MM.1S (cell line): ENCODE measurements at regions not wholly inside any gene's neighbourhood (a gene's known extent, or its start where the extent isn't known, plus 50 kb on each side); places are given as distances from the start of the nearest gene placed in this dataset.

Experiments used
- DNase-seq: peaks from one replicate; pipeline ENCODE4 v3.0.0-alpha.2; 2015
- H2AFZ ChIP-seq: fragments of 300-600 bp; sonication (generic); 2 replicates; pipeline ENCODE4 v1.6.0; 2016; ENCODE audit warnings: antibody characterized with exemption, low read length
- H3F3A ChIP-seq: fragments of 300-600 bp; sonication (generic); 2 replicates; pipeline ENCODE4 v1.6.1; 2016; ENCODE audit warnings: mild to moderate bottlenecking, antibody characterized with exemption, low read length, moderate library complexity, mixed read lengths; ENCODE audit not compliant: insufficient read depth
- H3K27ac ChIP-seq: fragments of 300-600 bp; sonication (generic); 2 replicates; pipeline ENCODE4 v1.5.1; 2016; ENCODE audit warnings: mild to moderate bottlenecking, low read length
- H3K27me3 ChIP-seq: fragments of 300-600 bp; sonication (generic); replicated peaks from 2 replicates; pipeline ENCODE4 v1.6.0; 2016; ENCODE audit warnings: low read length; ENCODE audit not compliant: insufficient read depth
- H3K36me3 ChIP-seq: fragments of 300-600 bp; sonication (generic); replicated peaks from 2 replicates; pipeline ENCODE4 v1.6.1; 2016; ENCODE audit warnings: mild to moderate bottlenecking, low read length, mixed read lengths; ENCODE audit not compliant: insufficient read depth
- H3K4me1 ChIP-seq: fragments of 300-600 bp; sonication (generic); 2 replicates; pipeline ENCODE4 v1.6.1; 2016; ENCODE audit warnings: low read length, mixed read lengths
- H3K4me2 ChIP-seq: fragments of 300-600 bp; sonication (generic); 2 replicates; pipeline ENCODE4 v1.6.0; 2016; ENCODE audit warnings: low read depth, low read length
- H3K4me3 ChIP-seq: fragments of 300-600 bp; sonication (generic); 2 replicates; pipeline ENCODE4 v1.5.1; 2016; ENCODE audit warnings: low read length, mixed read lengths
- H3K79me2 ChIP-seq: fragments of 300-600 bp; sonication (generic); 2 replicates; pipeline ENCODE4 v1.6.1; 2016; ENCODE audit warnings: mixed run types, low read length, mixed read lengths
- H3K9ac ChIP-seq: fragments of 300-600 bp; sonication (generic); 2 replicates; pipeline ENCODE4 v1.6.1; 2016; ENCODE audit warnings: low read length, mixed read lengths
- H3K9me2 ChIP-seq: fragments of 300-600 bp; sonication (generic); replicated peaks from 2 replicates; pipeline ENCODE4 v1.6.1; 2016; ENCODE audit warnings: mild to moderate bottlenecking, low read length, mixed read lengths; ENCODE audit not compliant: insufficient read depth
- H3K9me3 ChIP-seq: fragments of 300-600 bp; sonication (generic); replicated peaks from 2 replicates; pipeline ENCODE4 v1.6.1; 2016; ENCODE audit warnings: mild to moderate bottlenecking, low read length, mixed read lengths; ENCODE audit not compliant: insufficient read depth
- H4K20me1 ChIP-seq: fragments of 300-600 bp; sonication (generic); 2 replicates; pipeline ENCODE4 v1.6.1; 2016; ENCODE audit warnings: mild to moderate bottlenecking, low read length, moderate library complexity, mixed read lengths; ENCODE audit not compliant: insufficient read depth
- CTCF ChIP-seq: fragments of 300-600 bp; sonication (generic); IDR thresholded peaks from 2 replicates; pipeline ENCODE4 v1.5.1; 2016; ENCODE audit warnings: antibody characterized with exemption, low read length, mixed read lengths
- EZH2 ChIP-seq: fragments of 300-600 bp; sonication (generic); optimal IDR thresholded peaks from 2 replicates; pipeline ENCODE3; 2017; ENCODE audit warnings: low read depth, mild to moderate bottlenecking, antibody characterized with exemption, low read length, mixed read lengths
- EZH2phosphoT487 ChIP-seq: fragments of 300-600 bp; sonication (generic); IDR thresholded peaks from 2 replicates; pipeline ENCODE4 v1.6.1; 2018; ENCODE audit warnings: antibody characterized with exemption, low read length

GRCh38 chr20:39394461-39394860 lies 432.3 kb downstream of the DHX35 start:
- Histone ChIP-seq H4K20me1 (no peaks in the 10 kb centered on the region), H3K9ac (no peak overlapping the region), H3K27ac (no peak overlapping the region), H3K27me3 (no peaks in the 10 kb centered on the region), H3K4me2 (no peak overlapping the region), H3K4me1 (no peaks in the 10 kb centered on the region), H3K9me3 (no peaks in the 10 kb centered on the region), H3K79me2 (no peaks in the 10 kb centered on the region), H3F3A (no peaks in the 10 kb centered on the region), H3K9me2 (no peaks in the 10 kb centered on the region), H3K4me3 (no peak overlapping the region), H2AFZ (no peak overlapping the region), H3K36me3 (no peaks in the 10 kb centered on the region)
- no peak for DNase-seq
- TF ChIP-seq CTCF = no peak
- TF ChIP-seq EZH2 = no peak
- no peak for TF ChIP-seq EZH2phosphoT487

DNA sequence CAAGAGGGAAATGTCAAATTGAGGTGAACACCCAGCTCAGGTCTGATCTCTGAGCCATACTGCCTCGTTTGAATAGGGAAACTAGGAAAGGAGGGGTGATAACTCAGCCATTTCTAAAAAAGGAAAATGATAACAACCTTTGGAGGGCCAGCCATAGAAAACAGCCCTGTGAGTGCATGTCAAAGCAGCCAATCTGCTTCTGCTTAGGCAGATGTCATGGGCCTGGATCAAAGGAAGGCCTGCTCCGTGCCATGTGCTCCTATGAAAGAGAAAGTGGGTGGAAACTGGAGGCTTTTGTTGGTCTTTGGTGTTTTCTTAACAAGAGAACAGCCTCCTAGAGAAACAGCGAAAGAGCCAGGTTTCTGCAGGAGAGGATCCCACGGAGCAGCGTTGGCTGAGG lies 428.0 kb downstream of the DHX35 start:
- H3K4me1 ChIP-seq = no peaks in the 10 kb centered on the region
- H3F3A ChIP-seq = no peaks in the 10 kb centered on the region
- H3K79me2 ChIP-seq = no peaks in the 10 kb centered on the region
- no peak for DNase-seq
- H3K36me3 ChIP-seq = no peaks in the 10 kb centered on the region
- H3K27ac ChIP-seq = no peak overlapping the region
- no peaks in the 10 kb centered on the region for H4K20me1 ChIP-seq
- no peak overlapping the region for H2AFZ ChIP-seq
- no peaks in the 10 kb centered on the region for H3K9me2 ChIP-seq
- no peaks in the 10 kb centered on the region for H3K27me3 ChIP-seq
- no peak overlapping the region for H3K4me3 ChIP-seq
- H3K9ac ChIP-seq = no peak overlapping the region
- TF ChIP-seq EZH2 (no peak), CTCF (no peak), EZH2phosphoT487 (no peak)
- H3K4me2 ChIP-seq = no peak overlapping the region
- no peaks in the 10 kb centered on the region for H3K9me3 ChIP-seq

DNA sequence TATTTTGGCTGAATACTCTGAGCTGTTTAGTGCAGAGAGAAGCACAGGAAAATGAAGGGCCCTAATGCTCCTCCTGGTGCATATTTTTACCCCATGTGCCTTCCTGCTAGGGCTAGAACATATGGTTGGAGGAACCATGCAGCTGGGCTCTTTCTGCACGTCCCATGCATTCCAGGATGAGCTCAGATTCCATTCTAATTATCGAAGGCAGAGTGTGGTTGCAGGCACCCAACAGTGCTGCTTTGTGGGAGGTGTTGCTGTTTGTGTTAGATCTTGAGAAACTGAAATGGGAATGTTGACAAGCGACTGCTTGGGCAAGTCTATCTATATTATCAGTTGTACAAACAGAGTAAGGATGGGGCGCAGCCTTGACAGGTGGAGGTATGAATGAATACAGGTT lies 419.5 kb downstream of the DHX35 start:
- Histone ChIP-seq H3K9ac (no peak overlapping the region), H3K27ac (no peak overlapping the region), H3K4me1 (no peaks in the 10 kb centered on the region)

More for the DNA sequence above, 419.5 kb downstream of the DHX35 start:
- Histone ChIP-seq H3F3A (no peaks in the 10 kb centered on the region), H3K9me3 (no peaks in the 10 kb centered on the region), H3K4me2 (no peak overlapping the region), H2AFZ (no peak overlapping the region), H3K36me3 (no peaks in the 10 kb centered on the region), H4K20me1 (no peaks in the 10 kb centered on the region), H3K79me2 (no peaks in the 10 kb centered on the region), H3K9me2 (no peaks in the 10 kb centered on the region), H3K27me3 (no peaks in the 10 kb centered on the region), H3K4me3 (no peak overlapping the region)
- no peak for DNase-seq
- no peak for TF ChIP-seq EZH2phosphoT487
- no peak for TF ChIP-seq CTCF
- TF ChIP-seq EZH2 = no peak
